HCEC 1CT (cell line): ENCODE measurements at regions not wholly inside any gene's neighbourhood (a gene's known extent, or its start where the extent isn't known, plus 50 kb on each side); places are given as distances from the start of the nearest gene placed in this dataset.

Source experiments
- DNase-seq: peaks from one replicate; pipeline ENCODE4 v3.0.0-alpha.2; 2017

- DNase-seq, result no peak
These were observed 154.7 kb downstream of the KTN1 start for GRCh38 chr14:55734731-55735130.

- DNase-seq, result no peak
These were observed 160.1 kb downstream of the KTN1 start for GRCh38 chr14:55739967-55740648.

GRCh38 chr14:55740649-55740989 is 160.6 kb downstream of the KTN1 start:
- no peak for DNase-seq

- DNase-seq, result no peak
These were observed 161.2 kb downstream of the KTN1 start for GRCh38 chr14:55741240-55741639.

- no peak for DNase-seq
These were observed 163.5 kb downstream of the KTN1 start for GRCh38 chr14:55743551-55743950.

GRCh38 chr14:55744321-55744720 is 164.3 kb downstream of the KTN1 start:
- no peak for DNase-seq

GRCh38 chr14:55745906-55746305 is 165.9 kb downstream of the KTN1 start:
- no peak for DNase-seq

- DNase-seq, result no peak
These were observed 166.6 kb downstream of the KTN1 start for GRCh38 chr14:55746558-55746957.

GRCh38 chr14:55747186-55747585 is 167.2 kb downstream of the KTN1 start:
- no peak for DNase-seq

- DNase-seq, result no peak
These were observed 169.3 kb downstream of the KTN1 start for GRCh38 chr14:55749201-55749812.

- DNase-seq, result no peak
These were observed 169.9 kb downstream of the KTN1 start for GRCh38 chr14:55749946-55750345.

GRCh38 chr14:55752580-55753390 is 172.8 kb downstream of the KTN1 start:
- peak; percentile 60 for DNase-seq

- no peak for DNase-seq
These were observed 174.5 kb downstream of the KTN1 start for GRCh38 chr14:55754471-55754870.

- no peak for DNase-seq
These were observed 174.9 kb downstream of the KTN1 start for GRCh38 chr14:55754871-55755270.

- no peak for DNase-seq
These were observed 176.1 kb downstream of the KTN1 start for GRCh38 chr14:55756078-55756477.

GRCh38 chr14:55756557-55756956 is 176.6 kb downstream of the KTN1 start:
- no peak for DNase-seq

GRCh38 chr14:55758796-55759195 is 178.8 kb downstream of the KTN1 start:
- DNase-seq, result no peak

GRCh38 chr14:55760789-55761566 is 181.0 kb downstream of the KTN1 start:
- no peak for DNase-seq

GRCh38 chr14:55761651-55762050 is 181.6 kb downstream of the KTN1 start:
- no peak for DNase-seq

GRCh38 chr14:55762595-55763232 is 182.7 kb downstream of the KTN1 start:
- no peak for DNase-seq

- DNase-seq, result no peak
These were observed 184.8 kb downstream of the KTN1 start for GRCh38 chr14:55764784-55765183.

- no peak for DNase-seq
These were observed 186.1 kb downstream of the KTN1 start for GRCh38 chr14:55766071-55766470.

GRCh38 chr14:55767286-55767685 is 187.3 kb downstream of the KTN1 start:
- no peak for DNase-seq
